Lower leg skin (tissue), 3 donors: ENCODE measurements at regions not wholly inside any gene's neighbourhood (a gene's known extent, or its start where the extent isn't known, plus 50 kb on each side); places are given as distances from the start of the nearest gene placed in this dataset.

Experiments
- CTCF ChIP-seq, 3 donors: fragments of 450-650 bp; IDR thresholded peaks; one replicate each; pipeline ENCODE4 v1.5.1; 2016; ENCODE audit warnings: antibody characterized with exemption in 3 of 3, mild to moderate bottlenecking in 3 of 3, moderate library complexity in 2 of 3
- POLR2A ChIP-seq, 2 donors: fragments of 450-650 bp; IDR thresholded peaks; one replicate each; pipeline ENCODE4 v1.6.1; 2016 to 2017; ENCODE audit warnings: antibody characterized with exemption in 2 of 2, mild to moderate bottlenecking in 1 of 2, moderate library complexity in 1 of 2

- TF ChIP-seq CTCF (IDR thresholded peaks at IDR 0.05), result no peak
- TF ChIP-seq POLR2A (IDR thresholded peaks at IDR 0.05), result no peak
These were observed 258.7 kb downstream of the ALDH8A1 start for GRCh38 chr6:134691180-134691579.
